ENCODE measurements at regions not wholly inside any gene's neighbourhood (a gene's known extent, or its start where the extent isn't known, plus 50 kb on each side); places are given as distances from the start of the nearest gene placed in this dataset.

GRCh38 chr6:7025861-7026260 lies 81.9 kb upstream of the RREB1 start:
- no TSS peak for BruUV-seq (replicated peaks)
- H3K27ac ChIP-seq (ENCODE audit: extremely low read depth, low read depth, low read length): no peak overlapping the region
- FAIRE-seq (no peak), ATAC-seq (peak; percentile 40; the same call in 2 of the 3 replicates), DNase-seq (ENCODE audit: extremely low read depth in 1 of 4, low spot score in 3 of 4) (peak in 2 of 4 experiments; percentile 35 to 39)
- intact Hi-C loops (cut with micrococcal nuclease) (no loop called here), in situ Hi-C loops (cut with MboI) (no loop called here)
- no peaks in the 10 kb centered on the region for H3K79me2 ChIP-seq (ENCODE audit: control insufficient read depth, insufficient read depth, low read length)
- CTCF ChIA-PET (ENCODE audit: low intra/inter-chr PET ratio): no interaction called here
- H3K9ac ChIP-seq (ENCODE audit: insufficient read depth in 1 of 2, low read depth in 2 of 2, low read length in 2 of 2): peak overlapping the region in 1 of 2 experiments; percentile 11; a peak in 1 of 4 replicates
- no peaks in the 10 kb centered on the region for H3K9me1 ChIP-seq (ENCODE audit: control insufficient read depth, insufficient read depth, low read length)
- H3K9me3 ChIP-seq (replicated peaks; ENCODE audit: control insufficient read depth, insufficient read depth, low read depth, low read length): no peaks in the 10 kb centered on the region
- H3K4me2 ChIP-seq (ENCODE audit: insufficient read depth, low read length): no peak overlapping the region
- no peak overlapping the region for H2AFZ ChIP-seq (ENCODE audit: low read depth, low read length)
- peaks cover 0 to 4% of the 10 kb centered on the region in 2 experiments; a peak in 3 of 5 replicates for H3K4me1 ChIP-seq (replicated peaks in 1 of 2; ENCODE audit: control insufficient read depth in 2 of 2, insufficient read depth in 2 of 2, low read length in 2 of 2)
- H3K36me3 ChIP-seq (ENCODE audit: control insufficient read depth, insufficient read depth, low read length): no peaks in the 10 kb centered on the region
- POLR2A ChIA-PET: no interaction called here
- H3K27me3 ChIP-seq (ENCODE audit: control insufficient read depth in 2 of 2, insufficient read depth in 2 of 2, low read length in 2 of 2): no peaks in the 10 kb centered on the region
- H3K4me3 ChIP-seq: no peak overlapping the region
- no peaks in the 10 kb centered on the region for H4K20me1 ChIP-seq (replicated peaks; ENCODE audit: control insufficient read depth, insufficient read depth, low read length)
- 4% methylated on average over 4 of the region's 4 CpGs for WGBS (ENCODE audit: insufficient coverage, low coverage, missing lambda C conversion rate)
- TF ChIP-seq FOXJ2 (tag; IDR thresholded peaks at IDR 0.05) (0 out of 2 replicates have a peak, but pooled peaks have one; percentile 15), TAL1 (IDR thresholded peaks at IDR 0.05) (0 out of 2 replicates have a peak, but pooled peaks have one; percentile 14), CBFA2T3 (IDR thresholded peaks at IDR 0.05) (peak; percentile 59; the same call in 1 of the 2 replicates), CREB3 (tag; conservative IDR thresholded peaks at IDR 0.05; ENCODE audit: low read depth) (no peak), ARID1B (IDR thresholded peaks at IDR 0.05) (peak; percentile 48), SMARCA4 (IDR thresholded peaks at IDR 0.05) (peak; percentile 37; the same call in 1 of the 2 replicates), ZFP1 (CRISPR knock-in tag; IDR thresholded peaks at IDR 0.05) (no peak), ESRRA (IDR thresholded peaks at IDR 0.05; ENCODE audit: borderline replicate concordance, low read depth) (peak; percentile 95), ZNF395 (CRISPR knock-in tag; IDR thresholded peaks at IDR 0.05) (no peak), SOX6 (IDR thresholded peaks at IDR 0.05) (peak; percentile 43; the same call in 1 of the 2 replicates), E2F1 (CRISPR knock-in tag; IDR thresholded peaks at IDR 0.05) (no peak), ZBTB2 (IDR thresholded peaks at IDR 0.05) (0 out of 2 replicates have a peak, but pooled peaks have one; percentile 23), MLLT1 (IDR thresholded peaks at IDR 0.05) (peak in 1 of 2 experiments; percentile 51; a peak in 1 of 4 replicates), MTA1 (IDR thresholded peaks at IDR 0.05; ENCODE audit: borderline replicate concordance) (peak; percentile 66), DPF2 (IDR thresholded peaks at IDR 0.05) (peak; percentile 66), HLTF (IDR thresholded peaks at IDR 0.05) (0 out of 2 replicates have a peak, but pooled peaks have one; percentile 20), SMARCE1 (IDR thresholded peaks at IDR 0.05) (peak; percentile 50; the same call in 1 of the 2 replicates)

Data from K562 (cell line).